Nucleus accumbens (tissue), 56 donors: ENCODE measurements at regions not wholly inside any gene's neighbourhood (a gene's known extent, or its start where the extent isn't known, plus 50 kb on each side); places are given as distances from the start of the nearest gene placed in this dataset.
A peak's percentile ranks its signal among the peaks of the same experiment; 100 is the strongest.

ENCODE experiments used
- DNase-seq, 56 donors: peaks; one replicate each; lab custom pipeline; 2025; lab: John Stamatoyannopoulos, UW

DNA sequence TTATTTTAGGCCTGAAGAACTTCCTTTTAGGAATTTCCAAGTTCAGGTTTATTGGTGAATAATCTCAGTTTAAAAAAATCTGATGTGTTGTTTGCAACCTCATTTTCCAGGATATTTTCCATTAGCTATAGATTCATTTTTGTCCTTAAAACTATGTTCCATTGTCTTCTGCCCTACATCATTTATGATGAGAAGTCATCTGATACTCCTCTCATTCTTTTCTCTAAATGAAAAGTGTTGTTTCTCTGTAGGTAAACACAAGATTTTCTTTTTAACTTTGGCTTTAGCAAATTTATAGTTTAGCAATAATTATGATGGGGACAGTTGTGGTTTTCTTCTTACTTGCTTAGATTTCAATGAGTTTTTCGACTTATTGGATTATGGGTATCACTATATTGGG, 427.3 kb downstream of the DCDC2C start:
- DNase-seq = no peak

DNA sequence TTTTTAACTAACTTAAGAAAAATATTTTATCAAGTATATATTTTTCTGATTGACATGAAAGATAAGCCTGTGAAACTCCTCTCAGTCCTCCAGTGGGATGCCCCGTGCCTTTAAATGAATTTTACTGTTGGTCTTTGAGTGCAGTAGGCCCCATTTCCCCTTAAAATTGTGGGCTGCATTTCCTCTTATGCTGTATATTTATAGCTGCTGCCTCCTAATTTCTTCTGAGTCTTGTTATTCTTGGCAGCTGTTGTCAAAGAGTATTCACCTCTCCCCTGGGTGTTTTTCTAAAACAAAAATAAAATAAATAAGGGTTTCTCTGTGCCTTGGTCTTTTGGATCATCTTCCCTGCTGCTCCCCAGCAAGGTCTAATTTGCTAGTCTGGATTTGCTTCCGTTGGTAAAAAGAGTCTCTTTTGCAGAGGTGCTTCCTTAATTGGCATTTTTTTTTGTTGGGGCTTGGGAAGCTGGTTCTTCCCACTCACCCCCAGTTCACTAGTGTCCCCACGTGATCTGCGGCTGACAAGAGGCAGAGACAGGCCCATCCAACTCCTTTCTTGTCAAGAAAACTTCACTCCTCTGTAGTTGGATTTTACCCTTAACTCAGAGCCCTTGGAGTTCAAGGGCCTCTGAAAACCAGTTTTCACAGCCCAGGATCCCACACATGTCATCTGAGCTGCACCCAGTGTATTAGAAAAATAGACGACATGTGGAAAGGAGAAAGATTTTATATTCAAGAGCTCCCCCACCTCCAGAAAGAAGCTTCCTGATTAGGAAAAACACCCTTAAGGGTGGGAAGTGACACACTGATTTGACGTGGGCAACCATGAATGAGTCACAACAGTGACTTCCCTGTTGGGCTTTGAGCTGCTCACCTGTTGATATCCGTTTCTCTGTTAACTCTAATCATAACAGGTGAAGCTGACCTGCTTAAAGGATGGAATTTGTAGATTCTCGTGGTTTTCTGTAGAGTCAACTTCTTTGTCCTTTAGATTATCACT, 431.5 kb downstream of the DCDC2C start:
- peak in 18 of 56 donors; percentile 5 to 55 (median 18) for DNase-seq

- no peak for DNase-seq
Measured at GRCh38 chr2:4135765-4136164, 432.4 kb downstream of the DCDC2C start.

- DNase-seq = no peak
Measured at GRCh38 chr2:4139316-4139715, 435.9 kb downstream of the DCDC2C start.

DNA sequence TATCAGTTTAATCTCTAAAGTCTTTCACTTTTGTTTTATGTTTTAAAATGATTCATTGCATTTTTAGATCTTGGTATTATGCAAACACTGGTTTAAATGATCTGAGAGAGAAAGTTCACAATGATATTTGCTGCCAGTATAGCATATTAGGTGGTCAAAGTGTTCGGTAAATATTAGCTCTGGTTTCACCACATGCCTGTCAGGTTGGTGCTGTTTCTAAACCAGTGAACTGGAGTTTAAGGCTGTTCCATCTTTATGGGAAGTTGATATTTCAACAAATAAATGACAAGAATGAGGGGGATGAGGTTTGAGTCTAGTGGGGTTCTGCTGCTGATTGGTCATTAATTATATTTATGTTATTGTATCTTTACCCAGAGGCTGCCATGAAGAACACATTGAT, 436.4 kb downstream of the DCDC2C start:
- no peak for DNase-seq

- peak in 23 of 56 donors; percentile 1 to 65 (median 17) for DNase-seq
Measured at GRCh38 chr2:4140281-4140970, 437.1 kb downstream of the DCDC2C start.

GRCh38 chr2:4144731-4145130, 441.4 kb downstream of the DCDC2C start:
- no peak for DNase-seq

GRCh38 chr2:4151521-4151920, 448.1 kb downstream of the DCDC2C start:
- DNase-seq = no peak

- DNase-seq = no peak
Measured at GRCh38 chr2:4152051-4152450, 448.7 kb downstream of the DCDC2C start.

- DNase-seq = no peak
Measured at GRCh38 chr2:4168834-4169233, 465.5 kb downstream of the DCDC2C start.

DNA sequence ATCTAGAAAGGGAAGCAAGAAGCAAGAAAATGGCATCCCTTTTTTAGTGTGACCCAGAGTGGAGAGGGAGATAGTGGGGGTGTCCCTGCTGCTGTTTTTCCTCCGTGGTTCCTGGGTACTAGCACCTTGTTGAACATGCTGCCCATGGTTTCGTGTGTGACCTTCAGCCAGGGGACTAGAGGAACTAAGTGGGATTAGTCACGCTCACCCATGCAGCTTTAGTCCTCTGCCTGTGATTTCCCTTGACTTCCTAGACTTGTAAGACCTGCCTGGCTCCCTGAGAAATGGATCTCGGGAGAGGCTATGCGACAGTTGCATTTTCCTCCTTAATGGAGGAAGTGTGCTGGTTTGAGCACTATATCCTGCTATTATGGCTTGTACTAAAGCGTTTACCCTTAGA, 471.4 kb downstream of the DCDC2C start:
- DNase-seq = no peak

- DNase-seq = no peak
Measured at GRCh38 chr2:4175343-4175742, 472.0 kb downstream of the DCDC2C start.

- no peak for DNase-seq
Measured at GRCh38 chr2:4180631-4181030, 477.3 kb downstream of the DCDC2C start.

- no peak for DNase-seq
Measured at GRCh38 chr2:4181062-4181461, 477.7 kb downstream of the DCDC2C start.

GRCh38 chr2:4188561-4188960, 485.2 kb downstream of the DCDC2C start:
- no peak for DNase-seq

DNA sequence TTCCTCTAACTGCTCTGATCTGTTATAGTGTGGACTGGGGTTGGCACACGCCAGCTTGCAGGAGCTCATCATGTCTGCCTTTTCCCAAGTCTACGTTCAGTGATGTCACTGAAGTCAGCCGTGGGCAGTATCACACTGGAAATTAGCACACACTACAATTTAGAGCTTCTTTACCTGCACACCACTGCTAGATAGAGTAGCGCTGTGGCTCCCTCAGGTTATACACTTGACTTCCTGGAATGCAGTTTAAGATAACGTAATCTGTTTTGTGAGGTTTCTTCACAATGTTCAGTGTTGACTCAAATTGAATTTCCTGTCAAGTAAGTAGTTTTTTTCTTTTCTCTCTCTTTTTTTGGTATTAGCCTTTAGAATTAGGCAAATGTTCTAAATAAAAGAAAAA, 487.2 kb downstream of the DCDC2C start:
- DNase-seq = no peak

GRCh38 chr2:4192119-4192518, 488.7 kb downstream of the DCDC2C start:
- no peak for DNase-seq

DNA sequence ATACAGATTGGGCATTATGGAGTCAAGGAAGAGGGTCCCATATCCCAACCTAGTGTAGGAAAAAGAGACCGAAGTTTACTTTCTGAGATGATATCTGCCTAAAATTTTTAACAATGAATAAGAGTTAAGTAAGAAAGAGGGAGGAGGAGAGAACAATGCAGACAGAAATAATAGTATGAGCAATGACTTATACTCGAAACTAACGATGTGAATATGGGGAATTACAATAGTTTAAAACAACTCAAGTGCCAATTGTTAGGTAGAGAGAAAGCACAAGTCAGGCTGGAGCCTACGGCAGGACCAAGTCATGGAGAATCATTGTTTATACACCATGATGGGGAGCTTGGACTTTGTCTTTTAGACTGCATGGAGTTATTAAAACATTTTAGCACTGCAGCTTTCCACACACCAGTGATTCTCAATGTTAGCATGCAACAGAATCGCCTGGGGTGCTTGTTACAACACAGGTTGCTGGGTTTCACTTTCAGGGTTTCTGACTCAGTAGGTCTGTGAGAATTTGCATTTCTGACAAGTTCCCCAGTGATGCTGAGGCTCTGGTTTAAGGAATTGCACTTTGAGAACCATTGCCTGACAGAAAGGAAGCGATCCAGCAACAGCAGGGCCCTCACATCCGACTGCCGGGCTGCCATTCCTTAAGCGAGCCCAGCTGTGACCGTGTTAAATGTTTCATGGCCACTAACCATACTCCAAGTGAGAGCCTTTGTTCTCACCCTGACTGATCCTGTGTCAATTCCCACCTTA, 511.2 kb downstream of the DCDC2C start:
- DNase-seq = no peak

DNA sequence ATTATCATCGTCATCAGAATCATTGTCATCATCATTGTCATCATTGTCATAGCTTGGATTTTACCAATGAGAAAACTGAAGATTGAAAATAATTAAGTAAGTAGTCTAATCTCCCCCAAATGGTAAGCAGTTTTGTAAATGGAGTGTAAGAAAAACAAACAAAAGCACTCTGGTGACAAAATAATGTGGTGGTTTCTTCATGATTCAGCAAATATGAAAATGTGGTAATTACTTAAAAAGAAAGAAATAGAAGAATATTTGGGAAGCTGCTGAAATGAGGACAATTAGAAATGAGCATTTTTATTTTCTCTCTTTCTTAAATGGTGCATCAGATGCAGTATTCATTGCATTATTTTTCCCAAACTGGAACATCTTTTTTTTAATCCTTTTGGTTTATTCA, 514.4 kb downstream of the DCDC2C start:
- DNase-seq = no peak

GRCh38 chr2:4219101-4219500, 515.7 kb downstream of the DCDC2C start:
- DNase-seq = no peak

GRCh38 chr2:4219571-4219970, 516.2 kb downstream of the DCDC2C start:
- peak in 1 of 56 donors; percentile 1 for DNase-seq
